ENCODE measurements at regions not wholly inside any gene's neighbourhood (a gene's known extent, or its start where the extent isn't known, plus 50 kb on each side); places are given as distances from the start of the nearest gene placed in this dataset.
"Not testable (repeated sequence)": the region's sequence is repeated elsewhere in the genome, so short reads cannot be mapped to it uniquely, and the experiment has no call there.

- DNase-seq (ENCODE audit: low spot score), result no peak
These were observed 58.9 kb downstream of the DHRS2 start for GRCh38 chr14:23694949-23695663.

GRCh38 chr14:23695664-23695999 lies 59.5 kb downstream of the DHRS2 start:
- no peak for DNase-seq (ENCODE audit: low spot score)

GRCh38 chr14:23696701-23697239 lies 60.6 kb downstream of the DHRS2 start:
- DNase-seq (ENCODE audit: low spot score), result no peak

GRCh38 chr14:23697680-23698079 lies 61.5 kb downstream of the DHRS2 start:
- DNase-seq (ENCODE audit: low spot score), result no peak

- DNase-seq (ENCODE audit: low spot score), result no peak
These were observed 66.7 kb downstream of the DHRS2 start for GRCh38 chr14:23702656-23703426.

- DNase-seq (ENCODE audit: low spot score), result no peak
These were observed 68.7 kb downstream of the DHRS2 start for GRCh38 chr14:23704890-23705289.

GRCh38 chr14:23707415-23707814 lies 71.3 kb downstream of the DHRS2 start:
- no peak for DNase-seq (ENCODE audit: low spot score)

GRCh38 chr14:23708343-23708742 lies 72.2 kb downstream of the DHRS2 start:
- no peak for DNase-seq (ENCODE audit: low spot score)

- no peak for DNase-seq (ENCODE audit: low spot score)
These were observed 73.8 kb downstream of the DHRS2 start for GRCh38 chr14:23709923-23710322.

- DNase-seq (ENCODE audit: low spot score), result no peak
These were observed 76.1 kb downstream of the DHRS2 start for GRCh38 chr14:23712287-23712686.

GRCh38 chr14:23719225-23719985 lies 83.2 kb downstream of the DHRS2 start:
- no peak for DNase-seq (ENCODE audit: low spot score)

GRCh38 chr14:23722675-23723074 lies 86.5 kb downstream of the DHRS2 start:
- DNase-seq (ENCODE audit: low spot score), result peak; percentile 3

GRCh38 chr14:23723911-23724310 lies 87.7 kb downstream of the DHRS2 start:
- no peak for DNase-seq (ENCODE audit: low spot score)

- DNase-seq (ENCODE audit: low spot score), result no peak
These were observed 89.4 kb downstream of the DHRS2 start for GRCh38 chr14:23725528-23725927.

GRCh38 chr14:23725980-23726710 lies 90.0 kb downstream of the DHRS2 start:
- no peak for DNase-seq (ENCODE audit: low spot score)

- DNase-seq (ENCODE audit: low spot score), result peak; percentile 38
These were observed 91.6 kb downstream of the DHRS2 start for GRCh38 chr14:23727566-23728335.

- no peak for DNase-seq (ENCODE audit: low spot score)
These were observed 92.6 kb downstream of the DHRS2 start for GRCh38 chr14:23728791-23729190.

GRCh38 chr14:23729720-23730387 lies 93.7 kb downstream of the DHRS2 start:
- no peak for DNase-seq (ENCODE audit: low spot score)

- DNase-seq (ENCODE audit: low spot score), result no peak
These were observed 99.2 kb downstream of the DHRS2 start for GRCh38 chr14:23735394-23735793.

GRCh38 chr14:23744368-23744767 lies 108.2 kb downstream of the DHRS2 start:
- not testable (repeated sequence) for DNase-seq (ENCODE audit: low spot score)

- DNase-seq (ENCODE audit: low spot score), result no peak
These were observed 114.2 kb downstream of the DHRS2 start for GRCh38 chr14:23750357-23750756.

Data from pons (tissue), 1 donor.